HG02678 (cell line): ENCODE measurements at regions not wholly inside any gene's neighbourhood (a gene's known extent, or its start where the extent isn't known, plus 50 kb on each side); places are given as distances from the start of the nearest gene placed in this dataset.
"Not testable (repeated sequence)": the region's sequence is repeated elsewhere in the genome, so short reads cannot be mapped to it uniquely, and the experiment has no call there.

Source experiments
- ATAC-seq: cut with Tn5 transposase; IDR thresholded peaks from one replicate; pipeline ENCODE4 v1.9.1; 2021; ENCODE audit warnings: mild to moderate bottlenecking, moderate library complexity; ENCODE audit not compliant: unreplicated experiment

DNA sequence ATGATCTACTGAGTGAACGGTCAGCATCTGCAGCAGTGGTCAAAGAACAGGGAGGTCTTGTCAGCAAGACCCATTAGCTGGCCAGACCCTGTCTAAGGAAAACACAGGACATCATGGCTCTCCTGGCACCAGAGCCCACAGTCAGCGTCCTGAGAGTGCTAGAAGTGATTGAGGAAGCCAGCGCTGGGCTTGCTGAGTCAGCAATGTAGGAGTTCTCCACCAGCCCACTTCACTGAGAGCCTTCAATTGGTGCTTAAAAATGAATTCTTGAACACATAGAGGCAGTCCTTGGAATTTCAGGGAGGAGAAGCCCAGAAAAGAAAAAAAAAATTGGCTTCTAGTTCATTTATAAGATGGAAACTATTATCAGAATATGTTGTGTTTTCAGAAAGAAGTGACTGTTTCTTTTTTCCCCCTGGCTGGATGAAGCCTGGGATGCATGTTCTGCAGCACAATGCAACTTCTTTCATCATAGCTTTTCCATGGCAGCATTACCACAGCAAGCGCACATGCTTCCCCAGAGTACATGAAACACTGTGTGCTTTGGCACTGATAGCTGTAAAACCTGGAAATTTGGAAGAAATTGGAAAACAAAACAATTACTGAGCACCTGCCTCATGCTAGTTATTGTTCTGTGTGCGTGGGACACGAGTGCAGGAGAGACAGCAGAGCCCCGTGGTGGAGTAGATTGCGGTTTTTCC lies 899.9 kb downstream of the C6orf118 start:
- ATAC-seq = no peak

DNA sequence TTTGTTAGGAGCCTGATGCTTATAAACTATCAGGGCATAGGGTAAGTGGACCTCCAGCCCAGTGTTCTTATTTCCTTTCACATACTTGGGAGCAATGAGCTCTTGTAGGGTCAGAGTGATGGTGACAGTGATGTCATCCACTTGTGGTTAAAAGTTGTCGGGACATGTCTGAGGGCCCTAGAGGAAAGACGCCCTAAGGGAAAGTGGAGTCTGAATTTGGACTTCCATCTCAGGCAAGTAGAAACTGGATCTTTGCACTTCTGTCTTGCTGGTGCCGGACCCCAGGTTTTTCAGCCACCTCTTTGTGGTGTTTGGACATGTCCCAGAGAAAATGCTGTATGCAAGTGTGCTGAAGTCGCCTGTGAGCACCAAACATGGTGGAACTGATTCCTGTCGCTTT lies 900.5 kb downstream of the C6orf118 start:
- no peak for ATAC-seq

DNA sequence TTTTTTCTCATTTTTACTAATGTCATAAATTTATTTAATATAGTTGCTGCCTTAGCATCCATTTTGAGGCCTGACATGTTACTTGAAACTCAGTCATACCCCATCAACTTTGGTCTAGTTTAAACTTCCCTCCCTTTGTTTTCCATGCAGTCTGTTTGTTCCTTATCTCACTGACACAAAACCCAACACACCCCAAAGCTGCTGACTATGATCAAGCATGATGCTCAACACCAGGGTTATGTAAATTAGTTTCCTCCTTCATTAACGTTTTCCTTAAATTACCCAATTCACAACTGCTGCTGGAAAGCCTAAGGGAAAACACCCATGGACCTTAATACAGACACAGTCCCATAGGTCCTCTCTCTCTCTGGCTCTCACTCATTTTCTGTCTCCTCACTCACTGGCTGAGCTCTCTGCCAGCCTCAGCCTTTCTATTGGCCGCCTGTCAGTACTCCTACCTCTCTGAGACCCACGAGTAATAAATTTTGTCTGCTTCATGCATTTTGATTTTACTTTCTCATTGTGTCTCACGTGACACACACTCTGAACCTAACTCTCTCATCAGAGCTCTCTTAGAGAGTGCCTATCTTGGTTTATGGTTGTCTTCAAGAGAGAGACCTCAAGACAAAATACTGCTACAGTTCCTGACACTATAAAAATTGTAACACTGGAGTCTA lies 904.5 kb downstream of the C6orf118 start:
- no peak for ATAC-seq

DNA sequence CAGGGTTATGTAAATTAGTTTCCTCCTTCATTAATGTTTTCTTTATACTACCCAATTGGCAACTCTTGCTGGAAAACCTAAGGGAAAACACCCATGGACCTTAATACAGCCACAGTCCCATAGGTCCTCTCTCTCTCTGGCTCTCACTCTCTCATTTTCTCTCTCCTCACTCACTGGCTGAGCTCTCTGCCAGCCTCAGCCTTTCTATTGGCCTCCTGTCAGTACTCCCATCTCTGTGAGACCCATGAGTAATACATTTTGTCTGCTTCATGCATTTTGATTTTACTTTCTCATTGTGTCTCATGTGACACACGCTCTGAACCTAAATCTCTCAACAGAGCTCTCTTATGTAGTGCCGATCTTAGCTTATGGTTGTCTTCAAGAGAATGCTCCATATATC lies 907.5 kb downstream of the C6orf118 start:
- ATAC-seq = no peak

DNA sequence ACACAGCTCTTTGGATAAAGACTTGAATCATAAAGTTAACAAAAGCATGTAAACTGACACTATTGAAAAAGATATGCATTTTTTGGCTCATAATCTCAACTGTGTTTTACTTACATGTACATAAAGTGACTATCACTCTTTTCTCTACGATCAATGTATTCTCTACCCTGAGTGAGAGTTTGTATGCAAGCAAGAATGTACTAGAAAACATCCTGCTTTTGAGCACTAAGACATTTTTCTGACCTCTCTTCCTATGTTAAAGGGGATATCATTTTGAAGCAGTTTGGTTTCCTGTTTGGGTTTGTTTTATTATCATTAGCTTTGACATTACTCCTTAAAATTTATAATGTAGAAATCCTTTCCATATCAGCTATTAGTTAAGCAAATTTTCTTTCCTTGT lies 910.8 kb downstream of the C6orf118 start:
- ATAC-seq = no peak

DNA sequence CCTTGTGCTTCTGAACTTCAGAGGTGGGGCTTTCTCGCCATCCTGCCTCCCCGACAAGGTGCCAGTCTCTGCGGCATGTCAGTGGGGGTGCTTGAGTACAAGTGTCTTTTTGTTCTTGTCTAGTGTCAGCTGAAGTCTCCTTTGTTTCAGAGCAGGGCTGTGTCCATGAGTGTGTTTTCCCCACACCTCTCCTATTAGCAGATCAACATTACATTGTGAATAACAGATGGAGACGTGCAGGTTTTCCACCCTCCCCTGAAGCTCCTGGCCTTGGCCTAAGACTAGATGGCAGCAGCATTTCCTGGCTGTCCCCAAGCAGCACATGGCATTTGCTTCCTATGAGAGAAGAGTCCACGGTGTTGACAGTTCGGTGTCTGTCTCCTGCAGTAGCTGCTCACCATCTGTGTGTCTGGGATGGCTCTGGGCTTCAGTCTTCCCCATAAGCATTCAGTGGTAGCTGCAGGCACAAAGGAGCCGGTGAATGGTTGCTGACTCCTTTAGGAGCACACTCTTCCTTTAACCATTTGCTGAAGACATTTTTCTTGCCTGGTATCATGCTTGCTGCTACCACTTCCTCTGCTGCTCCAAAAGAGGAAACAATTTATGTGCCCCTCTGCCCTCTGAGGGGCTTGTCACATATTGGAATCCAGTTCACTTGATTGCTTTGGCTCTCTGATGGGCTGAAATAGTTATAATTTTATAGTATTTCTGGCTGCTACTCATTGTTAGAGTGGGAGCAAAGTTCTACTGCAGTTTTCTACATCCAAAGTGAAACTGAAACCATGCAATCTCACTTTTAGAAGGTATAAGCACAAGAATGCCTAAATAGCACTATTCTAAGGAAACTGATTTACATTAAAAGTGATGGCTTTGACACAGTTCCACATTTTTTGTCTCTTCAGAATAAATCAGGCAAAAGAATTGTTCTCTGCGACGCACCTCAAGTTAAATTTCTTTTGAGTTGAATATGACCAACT lies 913.0 kb downstream of the C6orf118 start:
- peak; percentile 54 for ATAC-seq

DNA sequence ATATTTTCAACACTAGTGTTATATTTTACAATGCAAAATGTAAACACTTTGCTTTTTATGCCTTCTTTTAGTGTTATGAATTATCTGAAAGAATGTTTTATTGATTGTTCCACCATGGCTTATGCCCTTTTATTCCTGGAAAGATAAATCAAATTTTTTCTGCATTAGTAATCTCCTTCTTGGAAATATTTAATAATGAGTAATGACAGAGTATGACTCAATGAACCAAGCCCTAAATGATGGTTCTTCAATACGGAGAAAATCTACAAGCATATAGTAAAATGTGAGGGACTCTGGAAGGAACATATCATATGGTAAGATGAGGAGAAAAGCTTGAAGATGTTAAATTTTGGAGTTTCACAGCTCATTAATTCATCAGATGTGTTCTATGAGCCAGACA lies 929.6 kb downstream of the C6orf118 start:
- ATAC-seq = no peak

DNA sequence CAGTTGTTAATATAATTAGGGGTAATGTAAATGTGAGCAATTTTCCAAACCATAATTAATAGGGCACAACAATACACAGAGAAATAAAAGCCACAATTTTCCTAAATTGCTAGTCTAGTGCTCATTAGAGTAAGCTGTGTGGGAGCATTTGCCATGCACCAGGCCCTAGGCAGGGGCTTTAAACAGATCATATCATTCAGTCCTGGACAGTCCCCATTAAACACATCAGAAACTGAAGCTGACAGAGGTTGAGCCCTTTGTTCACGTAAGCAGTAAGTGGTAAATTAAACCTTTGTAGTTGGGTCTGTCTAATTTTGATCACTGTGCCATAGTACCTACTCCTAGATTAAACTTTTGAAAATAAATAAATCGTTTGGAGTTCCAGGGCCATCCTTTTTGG lies 931.1 kb downstream of the C6orf118 start:
- ATAC-seq = no peak

DNA sequence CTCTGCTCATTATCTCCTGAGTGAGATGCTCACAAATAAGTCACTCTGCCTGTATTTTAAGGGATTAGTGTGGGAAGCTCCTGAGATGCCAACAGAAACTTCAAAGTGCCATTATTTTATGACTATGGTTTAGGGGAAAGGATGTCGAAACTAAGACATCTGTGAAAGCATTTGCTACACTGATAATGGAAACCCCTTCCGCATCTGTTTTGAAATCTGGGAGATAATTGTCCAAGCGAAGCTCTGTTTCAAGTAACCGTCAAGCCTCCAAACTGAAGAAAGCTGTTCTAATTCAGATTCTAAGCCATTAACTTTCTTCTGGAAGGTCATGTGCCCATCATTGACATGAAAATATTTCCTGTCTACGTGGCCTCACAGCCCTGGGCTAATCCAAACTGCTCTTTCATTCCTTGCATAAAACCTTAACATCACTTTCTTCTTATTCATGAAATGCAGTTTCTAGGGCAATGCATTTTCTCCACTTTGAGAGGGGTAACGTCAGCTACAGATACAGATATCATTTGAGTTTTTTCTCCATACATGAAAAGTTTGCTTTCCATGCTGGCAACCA lies 932.0 kb downstream of the C6orf118 start:
- no peak for ATAC-seq

DNA sequence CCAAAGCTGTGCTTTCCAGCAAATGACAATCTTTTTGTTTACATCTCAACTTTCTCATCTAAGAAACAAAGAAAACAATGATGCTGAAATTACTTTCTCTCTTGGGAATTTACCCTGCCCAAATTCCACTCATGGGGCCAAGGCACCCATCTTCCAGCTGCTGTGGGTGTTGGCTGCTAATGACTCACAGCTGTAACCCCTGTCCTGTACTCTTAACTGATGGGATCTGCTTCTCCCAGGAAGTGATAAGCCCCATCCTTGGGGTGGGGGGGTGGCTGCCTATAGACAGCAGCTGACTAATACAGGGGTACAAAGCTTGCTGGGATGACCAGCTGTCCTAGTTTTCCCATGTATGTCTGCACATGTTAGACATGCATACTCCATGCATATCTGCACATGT lies 938.6 kb downstream of the C6orf118 start:
- ATAC-seq = no peak

DNA sequence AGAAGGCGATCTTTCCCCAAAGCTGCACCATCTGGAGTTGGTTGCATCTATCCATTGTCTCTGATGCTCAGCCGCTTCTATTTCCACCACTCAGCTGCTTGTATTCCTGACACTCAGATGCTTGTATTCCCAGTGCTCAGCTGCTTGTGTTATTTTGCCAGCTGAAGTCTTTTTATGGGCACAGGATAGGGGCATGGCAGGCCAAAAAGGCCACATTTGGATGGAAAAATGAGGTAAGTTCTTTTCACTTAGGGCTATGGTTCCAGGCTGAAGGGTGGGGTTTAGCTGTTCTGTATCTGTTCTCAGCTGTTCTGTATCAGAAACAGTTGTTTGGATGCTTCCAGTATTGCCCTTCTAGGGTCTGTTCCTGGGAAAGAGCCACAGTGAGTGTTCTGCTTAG lies 944.9 kb downstream of the QKI start:
- ATAC-seq = no peak

DNA sequence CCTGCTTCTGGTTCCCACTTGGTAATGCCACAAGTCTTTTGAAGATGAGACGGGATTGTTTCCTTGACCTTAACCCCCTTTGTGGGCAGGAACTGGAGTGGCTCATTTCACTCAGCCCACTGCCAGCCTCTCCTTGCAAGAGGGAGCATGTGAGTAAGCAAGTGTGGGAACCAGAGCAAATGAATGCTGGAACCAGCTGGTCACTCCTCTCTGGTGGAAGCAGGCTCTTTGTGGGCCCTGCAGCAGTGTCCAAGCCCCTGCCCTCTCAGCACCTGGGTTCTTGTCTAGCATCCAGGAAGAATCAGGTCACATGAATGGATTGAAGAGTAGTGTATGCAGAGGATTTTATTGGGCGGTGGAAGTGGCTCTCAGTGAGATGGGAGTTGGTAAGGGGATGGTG lies 944.5 kb downstream of the QKI start:
- ATAC-seq = no peak

DNA sequence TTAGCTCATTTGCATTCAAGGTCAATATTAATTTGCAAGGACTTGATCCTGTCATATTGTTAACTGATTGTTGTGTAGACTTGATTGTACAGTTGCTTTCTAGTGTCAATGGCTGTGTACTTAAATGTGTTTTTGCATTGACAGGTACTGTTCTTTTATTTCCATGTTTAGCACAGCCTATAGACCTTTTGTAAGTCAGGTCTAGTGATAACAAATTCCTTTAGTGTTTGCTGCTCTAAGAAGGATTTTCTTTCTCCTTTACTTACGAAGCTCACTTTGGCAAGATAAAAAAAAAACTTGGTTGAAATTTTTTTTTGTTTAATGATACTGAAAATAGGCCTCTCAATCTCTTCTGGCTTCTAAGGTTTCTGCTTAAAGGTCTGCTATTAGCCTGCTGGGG lies 942.3 kb downstream of the QKI start:
- no peak for ATAC-seq

DNA sequence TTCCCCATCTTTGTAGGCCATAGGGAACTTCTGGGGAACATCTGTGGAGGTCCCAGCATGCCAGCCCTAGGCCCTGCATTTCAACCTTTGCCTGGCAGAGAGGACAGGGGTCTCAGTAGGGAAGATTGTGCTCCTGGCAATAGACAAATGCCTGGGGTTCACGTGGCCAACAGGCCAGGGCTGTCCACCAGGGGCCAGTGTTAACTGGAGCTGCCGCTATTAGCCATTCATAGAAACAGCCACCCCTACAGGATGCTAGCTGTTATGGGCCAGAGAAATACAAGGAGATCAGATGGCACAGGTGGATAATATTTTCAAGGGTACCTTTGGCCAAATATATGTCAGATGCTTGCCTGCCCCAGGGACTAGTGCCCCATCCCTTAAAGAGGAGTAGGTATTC lies 932.9 kb downstream of the QKI start:
- no peak for ATAC-seq

DNA sequence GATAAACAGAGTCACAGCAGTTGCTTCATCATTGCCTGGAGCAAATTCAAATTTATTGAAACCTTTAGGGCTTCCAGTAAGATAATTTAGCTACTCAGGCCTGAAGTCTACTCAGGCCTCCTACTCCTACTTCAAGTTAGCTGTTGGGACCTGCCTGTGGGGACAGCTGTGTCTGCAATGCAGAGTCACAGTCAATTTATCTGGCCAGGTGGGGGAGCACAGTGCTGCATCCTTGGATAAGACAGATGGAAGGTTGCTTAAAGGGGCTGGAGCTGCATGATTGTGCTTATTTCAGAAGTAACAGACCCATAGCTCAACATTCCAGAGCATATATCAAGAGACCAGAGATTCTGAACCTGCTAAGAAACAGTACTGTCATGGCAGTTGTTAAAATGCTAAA lies 932.1 kb downstream of the QKI start:
- ATAC-seq = no peak

DNA sequence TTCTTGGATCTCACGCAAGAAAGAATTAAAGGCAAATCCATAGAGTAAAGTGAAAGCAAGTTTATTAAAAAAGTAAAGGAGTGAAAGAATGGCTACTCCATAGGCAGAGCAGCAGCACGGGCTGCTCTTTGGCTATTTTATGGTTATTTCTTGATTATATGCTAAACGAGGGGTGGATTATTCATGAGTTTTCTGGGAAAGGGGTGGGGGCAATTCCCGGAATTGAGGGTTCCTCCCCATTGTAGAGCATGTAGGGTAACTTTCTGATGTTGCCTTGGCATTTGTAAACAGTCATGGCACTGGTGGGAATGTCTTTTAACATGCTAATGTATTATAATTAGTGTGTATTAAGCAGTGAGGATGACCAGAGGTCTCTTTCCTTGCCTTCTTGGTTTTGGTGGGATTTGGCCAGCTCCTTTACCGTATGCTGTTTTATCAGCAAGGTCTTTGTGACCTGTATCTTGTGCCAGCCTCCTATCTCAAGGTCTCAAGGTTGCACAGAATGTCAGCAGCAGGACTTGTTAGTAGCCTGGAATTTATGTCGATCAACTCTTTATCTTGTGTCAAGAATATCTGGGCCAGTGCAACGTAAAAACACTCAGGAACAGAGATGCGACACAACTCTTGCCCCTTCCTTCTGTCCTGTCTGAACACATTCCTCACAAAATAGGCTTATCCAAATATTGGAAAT lies 931.4 kb downstream of the QKI start:
- no peak for ATAC-seq

DNA sequence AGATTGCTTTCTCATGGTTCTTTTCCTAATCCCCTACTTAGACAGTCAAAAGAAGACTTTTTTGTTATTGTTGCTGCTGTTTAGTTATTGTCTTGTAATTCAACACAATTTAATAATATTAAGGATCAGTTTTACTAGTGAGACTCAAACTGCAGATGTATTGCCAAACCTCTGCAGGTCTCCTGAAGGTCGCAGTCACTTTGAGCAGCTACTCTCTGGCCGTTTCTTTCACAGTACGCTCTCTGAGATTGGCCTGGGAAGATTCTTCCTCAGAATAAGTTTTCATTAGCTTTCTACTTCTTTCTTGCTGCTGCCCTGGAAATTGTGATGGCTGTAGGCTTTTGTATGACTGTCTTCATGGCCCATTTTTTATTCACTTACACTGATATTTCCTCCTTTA lies 930.8 kb downstream of the QKI start:
- no peak for ATAC-seq

DNA sequence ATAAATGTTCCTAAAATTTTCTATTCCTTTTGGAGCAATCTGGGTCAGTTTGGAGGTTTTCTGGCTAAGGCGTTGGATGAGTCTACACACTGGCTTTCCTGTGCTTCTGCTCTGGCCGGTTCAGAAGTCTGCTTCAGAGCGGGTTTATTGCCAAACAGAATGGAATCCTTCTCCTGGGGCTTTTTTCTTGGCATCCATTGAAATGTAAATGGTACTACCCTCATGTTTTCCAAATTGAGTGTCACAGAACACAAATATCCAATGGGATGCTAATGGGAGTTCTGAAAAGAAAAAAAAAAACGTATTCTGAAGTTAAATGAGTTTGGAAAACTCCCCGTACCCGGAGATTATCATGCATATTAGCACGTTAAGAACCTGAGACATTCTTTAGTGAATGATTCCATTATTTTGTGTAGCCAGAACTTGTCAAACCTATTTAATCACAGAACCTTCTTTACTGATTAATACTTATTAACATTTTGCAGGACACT lies 930.3 kb downstream of the QKI start:
- ATAC-seq = no peak

DNA sequence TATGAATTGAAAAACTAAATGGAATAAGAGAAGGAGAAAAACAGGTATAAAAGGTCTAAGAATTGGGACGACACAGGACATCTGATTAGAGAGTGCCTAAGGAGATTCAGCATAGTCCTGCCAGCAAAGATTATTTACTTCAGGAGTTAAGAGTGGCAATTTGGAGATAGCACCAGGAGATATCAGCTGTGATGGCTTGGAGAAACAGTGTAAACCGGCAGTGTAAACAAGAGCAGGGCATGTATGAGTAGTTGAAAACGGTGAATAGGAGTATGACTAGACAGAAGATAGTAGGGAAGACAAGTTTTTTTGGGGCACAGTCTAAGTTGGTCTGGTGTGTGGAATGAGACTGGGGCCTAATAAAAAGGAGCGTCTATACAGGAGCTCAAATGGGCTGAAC lies 924.9 kb downstream of the QKI start:
- ATAC-seq = not testable (repeated sequence)

DNA sequence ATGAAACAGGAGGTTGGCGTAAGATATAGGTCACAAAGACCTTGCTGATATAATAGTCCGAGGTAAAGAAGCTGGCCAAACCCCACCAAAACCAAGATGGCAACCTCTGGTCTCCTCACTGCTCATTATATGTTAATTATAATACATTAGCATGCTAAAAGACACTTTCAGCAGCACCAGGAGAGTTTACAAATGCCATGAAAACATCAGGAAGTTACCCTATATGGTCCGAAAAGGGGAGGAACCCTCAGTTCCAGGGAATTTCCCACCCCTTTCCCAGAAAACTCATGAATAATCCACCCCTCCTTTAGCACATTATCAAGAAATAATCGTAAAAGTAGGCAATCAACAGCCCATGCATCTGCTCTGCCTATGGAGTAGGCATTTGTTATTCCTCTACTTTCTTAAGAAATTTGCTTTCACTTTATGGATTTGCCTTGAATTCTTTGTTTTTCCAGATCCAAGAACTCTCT lies 923.4 kb downstream of the QKI start:
- ATAC-seq = no peak
